ENCODE measurements at regions not wholly inside any gene's neighbourhood (a gene's known extent, or its start where the extent isn't known, plus 50 kb on each side); places are given as distances from the start of the nearest gene placed in this dataset.
"Not testable (repeated sequence)": the region's sequence is repeated elsewhere in the genome, so short reads cannot be mapped to it uniquely, and the experiment has no call there.

- in situ Hi-C loops (cut with HindIII; ENCODE audit: low pct_ligation_motif_present, low pct_unique_long_range_greater_than_20kb, low sequenced_read_pairs) = no loop called here
- no peak for DNase-seq
Measured at GRCh38 chr5:2091921-2092320, 209.2 kb upstream of the IRX4 start.

- no peak for DNase-seq
- in situ Hi-C loops (cut with HindIII; ENCODE audit: low pct_ligation_motif_present, low pct_unique_long_range_greater_than_20kb, low sequenced_read_pairs) = no loop called here
Measured at GRCh38 chr5:2087980-2088379, 205.3 kb upstream of the IRX4 start.

GRCh38 chr5:2075365-2075764 lies 192.6 kb upstream of the IRX4 start:
- no peak for DNase-seq
- in situ Hi-C loops (cut with HindIII; ENCODE audit: low pct_ligation_motif_present, low pct_unique_long_range_greater_than_20kb, low sequenced_read_pairs) = no loop called here

- in situ Hi-C loops (cut with HindIII; ENCODE audit: low pct_ligation_motif_present, low pct_unique_long_range_greater_than_20kb, low sequenced_read_pairs) = no loop called here
- no peak for DNase-seq
Measured at GRCh38 chr5:2071562-2071961, 188.8 kb upstream of the IRX4 start.

- in situ Hi-C loops (cut with HindIII; ENCODE audit: low pct_ligation_motif_present, low pct_unique_long_range_greater_than_20kb, low sequenced_read_pairs); DNase-seq: not testable (repeated sequence)
Measured at GRCh38 chr5:2070787-2071186, 188.1 kb upstream of the IRX4 start.

GRCh38 chr5:2068531-2068930 lies 185.8 kb upstream of the IRX4 start:
- DNase-seq = no peak
- in situ Hi-C loops (cut with HindIII; ENCODE audit: low pct_ligation_motif_present, low pct_unique_long_range_greater_than_20kb, low sequenced_read_pairs) = no loop called here

- no peak for DNase-seq
- in situ Hi-C loops (cut with HindIII; ENCODE audit: low pct_ligation_motif_present, low pct_unique_long_range_greater_than_20kb, low sequenced_read_pairs) = no loop called here
Measured at GRCh38 chr5:2066373-2066772, 183.6 kb upstream of the IRX4 start.

- in situ Hi-C loops (cut with HindIII; ENCODE audit: low pct_ligation_motif_present, low pct_unique_long_range_greater_than_20kb, low sequenced_read_pairs); DNase-seq: not testable (repeated sequence)
Measured at GRCh38 chr5:2063380-2063779, 180.7 kb upstream of the IRX4 start.

GRCh38 chr5:2052687-2053086 lies 170.0 kb upstream of the IRX4 start:
- no peak for DNase-seq
- in situ Hi-C loops (cut with HindIII; ENCODE audit: low pct_ligation_motif_present, low pct_unique_long_range_greater_than_20kb, low sequenced_read_pairs) = no loop called here

- in situ Hi-C loops (cut with HindIII; ENCODE audit: low pct_ligation_motif_present, low pct_unique_long_range_greater_than_20kb, low sequenced_read_pairs) = no loop called here
- no peak for DNase-seq
Measured at GRCh38 chr5:2049876-2050275, 167.2 kb upstream of the IRX4 start.

- no peak for DNase-seq
- in situ Hi-C loops (cut with HindIII; ENCODE audit: low pct_ligation_motif_present, low pct_unique_long_range_greater_than_20kb, low sequenced_read_pairs) = no loop called here
Measured at GRCh38 chr5:2048664-2049063, 165.9 kb upstream of the IRX4 start.

GRCh38 chr5:2047341-2047927 lies 164.7 kb upstream of the IRX4 start:
- in situ Hi-C loops (cut with HindIII; ENCODE audit: low pct_ligation_motif_present, low pct_unique_long_range_greater_than_20kb, low sequenced_read_pairs) = no loop called here
- DNase-seq = no peak

GRCh38 chr5:2044041-2044440 lies 161.3 kb upstream of the IRX4 start:
- in situ Hi-C loops (cut with HindIII; ENCODE audit: low pct_ligation_motif_present, low pct_unique_long_range_greater_than_20kb, low sequenced_read_pairs) = no loop called here
- DNase-seq = no peak

- in situ Hi-C loops (cut with HindIII; ENCODE audit: low pct_ligation_motif_present, low pct_unique_long_range_greater_than_20kb, low sequenced_read_pairs) = no loop called here
- no peak for DNase-seq
Measured at GRCh38 chr5:2039180-2039531, 156.4 kb upstream of the IRX4 start.

GRCh38 chr5:2038321-2039179 lies 155.8 kb upstream of the IRX4 start:
- peak; percentile 63 for DNase-seq
- in situ Hi-C loops (cut with HindIII; ENCODE audit: low pct_ligation_motif_present, low pct_unique_long_range_greater_than_20kb, low sequenced_read_pairs) = no loop called here

GRCh38 chr5:2036885-2037284 lies 154.2 kb upstream of the IRX4 start:
- in situ Hi-C loops (cut with HindIII; ENCODE audit: low pct_ligation_motif_present, low pct_unique_long_range_greater_than_20kb, low sequenced_read_pairs) = no loop called here
- DNase-seq = no peak

- no peak for DNase-seq
- in situ Hi-C loops (cut with HindIII; ENCODE audit: low pct_ligation_motif_present, low pct_unique_long_range_greater_than_20kb, low sequenced_read_pairs) = no loop called here
Measured at GRCh38 chr5:2032432-2032831, 149.7 kb upstream of the IRX4 start.

GRCh38 chr5:2031581-2031980 lies 148.9 kb upstream of the IRX4 start:
- DNase-seq = no peak
- in situ Hi-C loops (cut with HindIII; ENCODE audit: low pct_ligation_motif_present, low pct_unique_long_range_greater_than_20kb, low sequenced_read_pairs) = no loop called here

GRCh38 chr5:2030131-2030530 lies 147.4 kb upstream of the IRX4 start:
- DNase-seq = no peak
- in situ Hi-C loops (cut with HindIII; ENCODE audit: low pct_ligation_motif_present, low pct_unique_long_range_greater_than_20kb, low sequenced_read_pairs) = no loop called here

GRCh38 chr5:2029206-2029605 lies 146.5 kb upstream of the IRX4 start:
- DNase-seq = no peak
- in situ Hi-C loops (cut with HindIII; ENCODE audit: low pct_ligation_motif_present, low pct_unique_long_range_greater_than_20kb, low sequenced_read_pairs) = no loop called here
